Heart left ventricle (tissue), 13 donors: ENCODE measurements at regions not wholly inside any gene's neighbourhood (a gene's known extent, or its start where the extent isn't known, plus 50 kb on each side); places are given as distances from the start of the nearest gene placed in this dataset.

ENCODE experiments used
- POLR2A ChIP-seq, 2 donors: fragments of 450-650 bp; IDR thresholded peaks; one replicate each; pipeline ENCODE4 v1.6.1; 2017; ENCODE audit warnings: antibody characterized with exemption in 2 of 2, mild to moderate bottlenecking in 2 of 2, moderate library complexity in 2 of 2
- TF ChIP-seq, protein P1 (sequence below), 12 donors: fragments of 200-600 bp; sonication (generic) in 4 of 12; IDR thresholded peaks; one replicate each; pipeline versions ENCODE4 v1.5.0 to v1.8.0; 2018 to 2022; ENCODE audit warnings: antibody characterized with exemption in 12 of 12, mild to moderate bottlenecking in 5 of 12
- donor health status: ischemic (EF 13 %, LVEDD 7.1; RV severe dilation, severe dysfunction).
- donor health status: DM: no; HTN: yes; CAD: no.
- donor health status: DM: no; HTN: no; CAD: no.
- donor health status: ischemic (EF 25% LVEDD 6.9; RV normal size, moderate dysfunction).
- donor health status: ischemic (EF 25% LVEDD 5.7; RV mildly dilated, moderate dysfunction).
- donor health status: ischemic (EF 35%, LVEDD 5.7; RV mildly dilated, moderate dysfunction).
- donor health status: nonischemic (EF 11% LVEDD 7.7; RV severe dilation, severe dysfunction).
- donor health status: DM: yes; HTN: yes; CAD: no.
- donor health status: PGD.
- donor health status: ischemic (EF 29% LVEDD 5.4; RV normal size, mild dysfunction).
- donor health status: nonischemic (EF 23%, LVEDD 6.1; RV moderate dilation, normal function).

DNA sequence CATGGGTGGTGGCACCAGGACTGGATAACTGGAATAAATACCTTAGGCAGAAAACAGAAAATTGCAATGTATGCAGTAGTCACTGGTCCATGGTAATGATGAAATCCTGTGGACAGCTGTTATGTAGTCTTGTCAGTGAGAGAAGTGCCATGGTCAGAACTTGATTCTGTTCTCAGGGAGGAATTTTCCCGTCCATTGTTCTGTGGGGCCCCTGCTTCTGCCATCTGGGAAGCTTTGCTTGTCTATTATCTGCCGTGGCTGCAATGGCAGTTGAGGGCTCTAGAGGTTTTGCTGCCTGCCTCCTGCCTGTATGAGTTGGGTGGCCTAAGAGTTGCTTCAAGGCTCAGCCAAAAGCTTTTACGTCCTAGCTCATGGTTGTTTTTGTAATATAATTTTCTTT, 126.8 kb upstream of the SLC35B3 start:
- TF ChIP-seq, protein P1, sequence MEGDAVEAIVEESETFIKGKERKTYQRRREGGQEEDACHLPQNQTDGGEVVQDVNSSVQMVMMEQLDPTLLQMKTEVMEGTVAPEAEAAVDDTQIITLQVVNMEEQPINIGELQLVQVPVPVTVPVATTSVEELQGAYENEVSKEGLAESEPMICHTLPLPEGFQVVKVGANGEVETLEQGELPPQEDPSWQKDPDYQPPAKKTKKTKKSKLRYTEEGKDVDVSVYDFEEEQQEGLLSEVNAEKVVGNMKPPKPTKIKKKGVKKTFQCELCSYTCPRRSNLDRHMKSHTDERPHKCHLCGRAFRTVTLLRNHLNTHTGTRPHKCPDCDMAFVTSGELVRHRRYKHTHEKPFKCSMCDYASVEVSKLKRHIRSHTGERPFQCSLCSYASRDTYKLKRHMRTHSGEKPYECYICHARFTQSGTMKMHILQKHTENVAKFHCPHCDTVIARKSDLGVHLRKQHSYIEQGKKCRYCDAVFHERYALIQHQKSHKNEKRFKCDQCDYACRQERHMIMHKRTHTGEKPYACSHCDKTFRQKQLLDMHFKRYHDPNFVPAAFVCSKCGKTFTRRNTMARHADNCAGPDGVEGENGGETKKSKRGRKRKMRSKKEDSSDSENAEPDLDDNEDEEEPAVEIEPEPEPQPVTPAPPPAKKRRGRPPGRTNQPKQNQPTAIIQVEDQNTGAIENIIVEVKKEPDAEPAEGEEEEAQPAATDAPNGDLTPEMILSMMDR (IDR thresholded peaks at IDR 0.05), result no peak
- TF ChIP-seq POLR2A (IDR thresholded peaks at IDR 0.05), result no peak
